ENCODE measurements at regions not wholly inside any gene's neighbourhood (a gene's known extent, or its start where the extent isn't known, plus 50 kb on each side); places are given as distances from the start of the nearest gene placed in this dataset.

DNA sequence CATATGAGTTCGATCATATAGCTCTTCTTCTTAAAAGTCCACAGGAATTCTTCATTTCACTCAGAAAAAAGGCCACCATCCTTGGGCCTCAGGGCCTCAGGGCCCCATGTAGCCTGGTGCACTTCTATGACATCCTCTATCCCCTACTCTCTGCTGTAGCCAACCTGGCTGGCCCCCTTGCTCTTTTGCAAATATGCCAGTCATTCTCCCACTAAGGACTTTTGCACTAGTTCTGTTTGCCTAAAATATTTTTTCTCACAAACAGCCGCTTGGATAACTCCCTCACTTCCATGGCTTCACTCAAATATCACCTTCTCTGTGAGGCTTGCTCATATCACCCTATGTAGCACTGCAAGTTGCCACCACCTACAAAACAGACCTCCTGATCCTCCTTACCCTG lies 604.7 kb upstream of the JAG1 start:
- ATAC-seq (ENCODE audit: low FRiP score) (no peak), DNase-seq (ENCODE audit: low spot score) (no peak)
- TF ChIP-seq, protein P1, sequence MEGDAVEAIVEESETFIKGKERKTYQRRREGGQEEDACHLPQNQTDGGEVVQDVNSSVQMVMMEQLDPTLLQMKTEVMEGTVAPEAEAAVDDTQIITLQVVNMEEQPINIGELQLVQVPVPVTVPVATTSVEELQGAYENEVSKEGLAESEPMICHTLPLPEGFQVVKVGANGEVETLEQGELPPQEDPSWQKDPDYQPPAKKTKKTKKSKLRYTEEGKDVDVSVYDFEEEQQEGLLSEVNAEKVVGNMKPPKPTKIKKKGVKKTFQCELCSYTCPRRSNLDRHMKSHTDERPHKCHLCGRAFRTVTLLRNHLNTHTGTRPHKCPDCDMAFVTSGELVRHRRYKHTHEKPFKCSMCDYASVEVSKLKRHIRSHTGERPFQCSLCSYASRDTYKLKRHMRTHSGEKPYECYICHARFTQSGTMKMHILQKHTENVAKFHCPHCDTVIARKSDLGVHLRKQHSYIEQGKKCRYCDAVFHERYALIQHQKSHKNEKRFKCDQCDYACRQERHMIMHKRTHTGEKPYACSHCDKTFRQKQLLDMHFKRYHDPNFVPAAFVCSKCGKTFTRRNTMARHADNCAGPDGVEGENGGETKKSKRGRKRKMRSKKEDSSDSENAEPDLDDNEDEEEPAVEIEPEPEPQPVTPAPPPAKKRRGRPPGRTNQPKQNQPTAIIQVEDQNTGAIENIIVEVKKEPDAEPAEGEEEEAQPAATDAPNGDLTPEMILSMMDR (IDR thresholded peaks at IDR 0.05), result no peak

DNA sequence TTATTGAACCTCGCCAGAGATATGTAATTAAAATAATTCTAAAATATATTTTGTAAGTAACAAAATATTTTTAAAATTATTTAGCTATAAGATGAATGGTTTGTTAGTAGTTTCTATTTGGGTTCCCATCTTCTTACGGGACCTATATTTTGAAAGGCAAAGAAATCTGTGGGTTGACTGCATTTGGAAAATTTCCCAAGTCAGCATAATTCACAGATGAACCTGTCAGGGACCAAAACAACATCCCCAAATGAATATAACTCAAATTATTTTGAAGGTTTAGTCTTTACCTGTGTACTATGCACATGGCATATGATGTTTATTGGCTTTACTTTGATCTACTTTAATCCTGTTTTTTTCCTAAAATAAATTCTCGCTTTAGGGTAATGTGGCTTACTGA lies 607.4 kb upstream of the JAG1 start:
- DNase-seq (ENCODE audit: low spot score) (no peak), ATAC-seq (ENCODE audit: low FRiP score) (no peak)
- TF ChIP-seq, protein P1 (IDR thresholded peaks at IDR 0.05), result no peak

DNA sequence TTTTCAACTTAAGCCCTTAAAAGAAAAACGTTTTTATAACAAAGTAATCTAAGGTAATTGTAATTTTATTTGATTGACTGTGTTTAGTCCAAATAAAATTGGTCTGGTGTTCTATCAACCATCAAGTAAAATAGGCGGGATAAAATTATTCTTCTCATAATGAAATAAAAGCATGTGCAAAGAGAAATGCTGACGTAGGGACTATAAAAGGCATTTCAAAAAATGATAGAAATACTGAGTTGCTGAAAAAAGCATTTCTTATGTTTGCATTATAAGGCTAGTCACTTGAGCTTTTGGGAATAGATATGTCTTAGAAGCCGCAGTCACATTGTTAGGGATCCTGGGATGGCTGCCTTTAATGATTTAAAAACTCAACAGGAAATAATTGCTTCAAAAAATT lies 608.0 kb upstream of the JAG1 start:
- TF ChIP-seq, protein P1 (IDR thresholded peaks at IDR 0.05), result no peak
- ATAC-seq (ENCODE audit: low FRiP score) (no peak), DNase-seq (ENCODE audit: low spot score) (no peak)

DNA sequence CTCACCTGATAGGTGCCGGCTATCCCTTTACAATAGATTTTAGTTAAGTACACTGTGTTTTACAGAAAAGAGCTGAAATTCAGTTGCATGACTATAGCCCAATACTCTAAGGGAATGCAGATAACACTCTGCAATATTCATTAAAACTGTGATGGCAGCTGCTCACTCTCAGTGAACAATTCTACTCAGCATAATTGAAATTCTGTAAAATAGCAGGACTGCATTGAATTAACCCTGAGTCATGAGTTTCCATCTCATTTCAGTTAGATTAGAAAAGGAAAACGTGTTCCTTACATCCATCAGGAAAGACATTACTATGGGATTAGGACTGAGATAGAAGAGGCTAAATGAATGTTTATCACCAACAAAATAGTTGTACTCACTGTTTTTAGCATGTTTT lies 613.3 kb upstream of the JAG1 start:
- ATAC-seq (ENCODE audit: low FRiP score) (no peak), DNase-seq (ENCODE audit: low spot score) (no peak)
- TF ChIP-seq, protein P1 (IDR thresholded peaks at IDR 0.05), result no peak

DNA sequence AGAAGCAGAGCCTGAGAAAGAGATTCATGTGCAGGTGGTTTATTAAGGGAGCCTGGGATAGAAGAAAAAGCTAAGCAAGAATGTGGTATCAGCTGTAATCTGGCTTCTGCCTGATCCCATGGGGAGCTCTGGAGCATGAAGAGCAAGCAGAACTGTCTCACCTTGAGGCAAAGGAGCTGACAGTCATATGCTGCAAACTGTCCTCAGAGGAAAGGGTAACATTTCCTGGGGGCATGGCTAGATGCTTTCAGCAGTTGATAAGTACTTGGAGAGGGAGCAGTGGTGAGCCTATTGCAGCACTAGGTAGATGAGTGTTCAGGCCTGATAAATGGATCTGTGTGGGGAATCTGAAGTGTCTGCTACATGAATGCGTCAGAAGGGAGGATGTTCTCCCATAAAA lies 621.5 kb upstream of the BTBD3 start:
- TF ChIP-seq, protein P1 (IDR thresholded peaks at IDR 0.05), result no peak
- no peak for DNase-seq (ENCODE audit: low spot score)
- no peak for ATAC-seq (ENCODE audit: low FRiP score)

DNA sequence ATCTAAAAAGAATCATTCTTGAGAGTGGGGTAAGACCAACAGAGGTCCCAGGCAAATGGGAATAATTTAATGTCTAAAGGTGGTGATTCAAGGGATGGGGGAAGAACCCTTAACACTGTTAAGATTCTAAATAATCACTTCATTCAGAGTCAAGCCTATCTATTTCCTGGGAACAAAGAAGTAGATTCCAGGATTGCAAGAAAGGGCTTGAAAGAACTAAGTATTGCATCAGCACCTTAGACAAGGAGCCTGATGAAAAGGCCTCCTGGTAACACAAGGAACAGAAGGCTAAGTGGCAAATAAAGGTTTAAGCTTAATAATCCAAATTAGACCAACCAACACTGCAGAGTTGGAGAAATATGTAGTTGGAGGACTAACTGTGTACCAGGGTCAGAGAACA lies 620.7 kb upstream of the BTBD3 start:
- no peak for ATAC-seq (ENCODE audit: low FRiP score)
- TF ChIP-seq, protein P1 (IDR thresholded peaks at IDR 0.05), result no peak
- DNase-seq (ENCODE audit: low spot score), result no peak

DNA sequence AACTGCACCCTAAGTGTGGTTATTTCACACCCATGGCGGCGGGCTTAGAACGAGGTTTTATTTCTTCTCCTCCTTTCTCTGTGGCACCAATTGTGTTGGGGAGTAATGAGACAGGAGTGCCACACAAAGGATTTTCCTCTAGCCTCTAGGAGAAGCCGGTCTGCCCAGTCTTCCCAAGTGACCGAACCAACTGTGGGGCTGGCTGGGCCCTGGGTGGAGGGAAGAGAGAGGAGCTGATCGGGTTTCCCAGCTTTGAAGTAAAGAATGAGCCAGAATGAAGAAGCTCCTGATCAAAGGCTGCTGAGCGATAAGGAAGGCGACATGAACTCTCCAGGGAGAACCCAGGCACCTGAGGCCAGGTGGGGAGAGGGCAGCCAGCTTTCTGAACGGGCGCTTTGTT lies 616.0 kb upstream of the BTBD3 start:
- TF ChIP-seq, protein P1 (IDR thresholded peaks at IDR 0.05), result no peak

More for the DNA sequence above, 616.0 kb upstream of the BTBD3 start:
- DNase-seq (ENCODE audit: low spot score), result no peak
- no peak for ATAC-seq (ENCODE audit: low FRiP score)

Data from omental fat pad (tissue), 3 donors.